Fibroblast of skin of right quadriceps (primary cell): ENCODE measurements at regions not wholly inside any gene's neighbourhood (a gene's known extent, or its start where the extent isn't known, plus 50 kb on each side); places are given as distances from the start of the nearest gene placed in this dataset.

ENCODE experiments used
- DNase-seq: peaks from one replicate; pipeline ENCODE4 v3.0.0-alpha.2; 2013

- DNase-seq: no peak
Measured at GRCh38 chr10:128286141-128286761, 160.0 kb upstream of the MKI67 start.

GRCh38 chr10:128286762-128287500 is 160.7 kb upstream of the MKI67 start:
- no peak for DNase-seq

- no peak for DNase-seq
Measured at GRCh38 chr10:128287921-128288320, 161.7 kb upstream of the MKI67 start.

GRCh38 chr10:128289621-128290020 is 163.4 kb upstream of the MKI67 start:
- no peak for DNase-seq

GRCh38 chr10:128295003-128295402 is 168.8 kb upstream of the MKI67 start:
- DNase-seq: no peak

GRCh38 chr10:128296253-128297007 is 170.2 kb upstream of the MKI67 start:
- no peak for DNase-seq

- DNase-seq: no peak
Measured at GRCh38 chr10:128297709-128298378, 171.6 kb upstream of the MKI67 start.

- no peak for DNase-seq
Measured at GRCh38 chr10:128298587-128298986, 172.4 kb upstream of the MKI67 start.

GRCh38 chr10:128300290-128300824 is 174.1 kb upstream of the MKI67 start:
- DNase-seq: no peak

- DNase-seq: no peak
Measured at GRCh38 chr10:128301051-128301450, 174.8 kb upstream of the MKI67 start.

GRCh38 chr10:128302808-128303207 is 176.6 kb upstream of the MKI67 start:
- DNase-seq: no peak

- no peak for DNase-seq
Measured at GRCh38 chr10:128304271-128304670, 178.0 kb upstream of the MKI67 start.

- DNase-seq: no peak
Measured at GRCh38 chr10:128305601-128306345, 179.6 kb upstream of the MKI67 start.

GRCh38 chr10:128306535-128306934 is 180.3 kb upstream of the MKI67 start:
- DNase-seq: no peak

GRCh38 chr10:128306966-128307365 is 180.7 kb upstream of the MKI67 start:
- DNase-seq: no peak

- no peak for DNase-seq
Measured at GRCh38 chr10:128307820-128308219, 181.6 kb upstream of the MKI67 start.

GRCh38 chr10:128310971-128311658 is 184.9 kb upstream of the MKI67 start:
- DNase-seq: no peak

GRCh38 chr10:128312250-128312649 is 186.0 kb upstream of the MKI67 start:
- DNase-seq: no peak

- DNase-seq: no peak
Measured at GRCh38 chr10:128314686-128315085, 188.5 kb upstream of the MKI67 start.

GRCh38 chr10:128316121-128316726 is 190.0 kb upstream of the MKI67 start:
- no peak for DNase-seq

- no peak for DNase-seq
Measured at GRCh38 chr10:128316925-128317324, 190.7 kb upstream of the MKI67 start.
